KMS-11 (cell line): ENCODE measurements at regions not wholly inside any gene's neighbourhood (a gene's known extent, or its start where the extent isn't known, plus 50 kb on each side); places are given as distances from the start of the nearest gene placed in this dataset.

Experiments
- H2AFZ ChIP-seq: fragments of 200-600 bp; sonication (generic); 2 replicates; pipeline ENCODE4 v1.6.1; 2016; ENCODE audit warnings: antibody characterized with exemption, mixed run types, low read depth
- H3K27ac ChIP-seq: fragments of 200-600 bp; sonication (generic); 2 replicates; pipeline ENCODE4 v1.6.1; 2016; ENCODE audit warnings: mild to moderate bottlenecking, mixed run types
- H3K27me3 ChIP-seq: fragments of 200-600 bp; sonication (generic); 2 replicates; pipeline ENCODE4 v1.6.1; 2017; ENCODE audit warnings: mild to moderate bottlenecking, low read depth, mixed run types, moderate library complexity; ENCODE audit not compliant: insufficient read depth
- H3K36me3 ChIP-seq: fragments of 200-600 bp; sonication (generic); 2 replicates; pipeline ENCODE4 v1.6.1; 2017; ENCODE audit warnings: mild to moderate bottlenecking, mixed run types; ENCODE audit not compliant: insufficient read depth
- H3K4me1 ChIP-seq: fragments of 200-600 bp; sonication (generic); 2 replicates; pipeline ENCODE4 v1.6.1; 2016; ENCODE audit warnings: mild to moderate bottlenecking, low read depth, mixed run types; ENCODE audit not compliant: poor library complexity, severe bottlenecking
- H3K4me2 ChIP-seq: fragments of 200-600 bp; sonication (generic); 2 replicates; pipeline ENCODE4 v1.7.0; 2016; ENCODE audit warnings: mild to moderate bottlenecking, mixed run types
- H3K4me3 ChIP-seq: fragments of 200-600 bp; sonication (generic); IDR thresholded peaks from 2 replicates; pipeline ENCODE4 v1.6.1; 2017; ENCODE audit warnings: low read depth, low read length, mixed read lengths; ENCODE audit not compliant: insufficient read depth
- H3K79me2 ChIP-seq: fragments of 200-600 bp; sonication (generic); 2 replicates; pipeline ENCODE4 v1.6.1; 2016; ENCODE audit warnings: low read depth, mixed run types; ENCODE audit not compliant: insufficient read depth
- H3K9ac ChIP-seq: fragments of 200-600 bp; sonication (generic); 2 replicates; pipeline ENCODE4 v1.6.1; 2016; ENCODE audit warnings: mild to moderate bottlenecking, mixed run types
- H4K20me1 ChIP-seq: fragments of 200-600 bp; sonication (generic); 2 replicates; pipeline ENCODE4 v1.6.1; 2016; ENCODE audit warnings: mild to moderate bottlenecking, mixed run types; ENCODE audit not compliant: insufficient read depth
- TF ChIP-seq, protein P1 (sequence below): fragments of 200-600 bp; sonication (generic); conservative IDR thresholded peaks from 2 replicates; pipeline ENCODE4 v1.6.1; 2017; ENCODE audit warnings: low read depth, mild to moderate bottlenecking, antibody characterized with exemption, low read length, moderate library complexity, mixed read lengths

DNA sequence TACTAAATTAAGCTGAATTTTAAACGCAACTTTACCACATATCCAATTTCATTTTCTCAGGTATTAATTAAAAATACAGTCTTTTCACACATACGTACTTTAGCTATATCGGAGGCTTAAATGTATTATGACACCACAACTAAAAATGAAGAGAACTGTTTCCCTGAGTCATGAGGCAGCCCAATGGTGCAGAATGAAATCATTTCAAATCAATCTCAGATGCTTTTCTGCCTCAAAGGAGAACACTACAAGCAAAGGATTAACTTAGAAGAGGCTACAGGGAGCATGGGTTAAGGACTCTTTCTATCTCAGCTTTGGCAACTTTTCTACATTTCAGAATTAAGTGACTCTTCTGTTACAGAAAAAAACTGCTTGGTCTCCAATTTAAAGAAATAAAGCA is 516.3 kb upstream of the HTR2A start:
- Histone ChIP-seq H3K9ac (no peak overlapping the region), H3K27ac (no peak overlapping the region), H2AFZ (no peak overlapping the region), H3K36me3 (no peaks in the 10 kb centered on the region), H3K4me3 (no peak overlapping the region), H3K4me1 (no peaks in the 10 kb centered on the region), H4K20me1 (no peaks in the 10 kb centered on the region), H3K4me2 (no peak overlapping the region), H3K79me2 (no peaks in the 10 kb centered on the region), H3K27me3 (no peaks in the 10 kb centered on the region)
- TF ChIP-seq, protein P1, sequence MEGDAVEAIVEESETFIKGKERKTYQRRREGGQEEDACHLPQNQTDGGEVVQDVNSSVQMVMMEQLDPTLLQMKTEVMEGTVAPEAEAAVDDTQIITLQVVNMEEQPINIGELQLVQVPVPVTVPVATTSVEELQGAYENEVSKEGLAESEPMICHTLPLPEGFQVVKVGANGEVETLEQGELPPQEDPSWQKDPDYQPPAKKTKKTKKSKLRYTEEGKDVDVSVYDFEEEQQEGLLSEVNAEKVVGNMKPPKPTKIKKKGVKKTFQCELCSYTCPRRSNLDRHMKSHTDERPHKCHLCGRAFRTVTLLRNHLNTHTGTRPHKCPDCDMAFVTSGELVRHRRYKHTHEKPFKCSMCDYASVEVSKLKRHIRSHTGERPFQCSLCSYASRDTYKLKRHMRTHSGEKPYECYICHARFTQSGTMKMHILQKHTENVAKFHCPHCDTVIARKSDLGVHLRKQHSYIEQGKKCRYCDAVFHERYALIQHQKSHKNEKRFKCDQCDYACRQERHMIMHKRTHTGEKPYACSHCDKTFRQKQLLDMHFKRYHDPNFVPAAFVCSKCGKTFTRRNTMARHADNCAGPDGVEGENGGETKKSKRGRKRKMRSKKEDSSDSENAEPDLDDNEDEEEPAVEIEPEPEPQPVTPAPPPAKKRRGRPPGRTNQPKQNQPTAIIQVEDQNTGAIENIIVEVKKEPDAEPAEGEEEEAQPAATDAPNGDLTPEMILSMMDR, result no peak

DNA sequence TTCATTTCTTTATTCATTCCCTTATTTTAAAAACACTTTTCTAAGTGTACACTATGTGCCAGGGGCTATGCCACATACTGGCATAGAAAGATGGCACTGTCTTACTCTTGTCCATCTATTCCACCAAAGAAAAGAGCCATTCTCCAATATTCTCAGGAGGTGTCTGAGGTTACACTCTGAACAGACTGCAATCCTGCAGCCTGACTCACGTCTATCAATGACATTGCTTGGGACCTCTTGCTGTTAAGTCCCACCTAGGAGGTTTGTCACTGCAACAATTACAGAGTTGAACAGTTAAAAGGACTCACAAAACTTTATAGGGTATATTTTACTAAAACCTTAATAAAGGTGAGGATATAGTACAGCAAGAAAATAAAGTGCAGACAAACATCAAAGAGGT is 512.9 kb upstream of the HTR2A start:
- Histone ChIP-seq H3K36me3 (no peaks in the 10 kb centered on the region), H3K9ac (no peak overlapping the region), H3K4me1 (no peaks in the 10 kb centered on the region), H3K79me2 (no peaks in the 10 kb centered on the region), H3K4me3 (no peak overlapping the region), H3K27me3 (no peaks in the 10 kb centered on the region), H3K27ac (no peak overlapping the region), H3K4me2 (no peak overlapping the region), H4K20me1 (no peaks in the 10 kb centered on the region), H2AFZ (no peak overlapping the region)
- TF ChIP-seq, protein P1, result no peak

DNA sequence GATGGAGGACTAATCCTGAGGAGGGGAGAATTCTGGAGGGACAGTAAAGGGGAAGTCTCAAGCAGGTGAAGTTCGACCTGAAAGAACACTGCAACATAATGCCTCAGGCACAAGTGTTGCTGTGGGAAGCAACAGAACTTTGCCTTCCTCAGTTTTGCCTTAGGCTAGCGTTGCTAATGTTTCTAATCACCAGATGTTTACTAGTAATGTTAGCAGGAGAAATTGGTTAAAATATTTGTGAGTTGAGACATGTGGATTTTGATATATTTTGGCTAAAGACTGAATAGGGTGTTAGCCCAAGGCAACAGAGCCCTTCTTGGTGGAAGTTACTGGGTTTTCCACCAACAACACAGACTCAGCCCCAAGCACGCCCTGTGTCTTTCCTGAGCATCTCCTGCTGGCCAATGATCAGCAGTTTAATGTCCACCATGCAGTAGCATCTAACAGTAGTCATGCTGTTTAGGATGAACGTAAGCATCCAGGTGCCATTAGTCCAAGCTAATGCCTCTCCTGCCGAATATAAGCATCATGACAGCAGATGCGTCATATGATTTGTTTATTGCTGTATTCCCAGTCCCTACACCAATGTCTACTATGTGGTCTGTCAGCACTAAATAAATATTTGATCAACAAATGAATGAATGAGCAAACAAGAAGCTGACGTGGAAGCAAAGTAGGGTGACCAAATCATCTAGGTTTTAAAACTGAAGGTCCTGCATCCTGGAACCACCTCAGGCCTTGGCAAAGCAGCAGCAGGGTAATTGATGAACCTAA is 511.9 kb upstream of the HTR2A start:
- Histone ChIP-seq H3K27me3 (no peaks in the 10 kb centered on the region), H3K79me2 (no peaks in the 10 kb centered on the region), H4K20me1 (no peaks in the 10 kb centered on the region), H2AFZ (no peak overlapping the region), H3K4me2 (no peak overlapping the region), H3K9ac (no peak overlapping the region), H3K4me3 (no peak overlapping the region), H3K4me1 (no peaks in the 10 kb centered on the region), H3K27ac (no peak overlapping the region), H3K36me3 (no peaks in the 10 kb centered on the region)
- TF ChIP-seq, protein P1, result no peak

DNA sequence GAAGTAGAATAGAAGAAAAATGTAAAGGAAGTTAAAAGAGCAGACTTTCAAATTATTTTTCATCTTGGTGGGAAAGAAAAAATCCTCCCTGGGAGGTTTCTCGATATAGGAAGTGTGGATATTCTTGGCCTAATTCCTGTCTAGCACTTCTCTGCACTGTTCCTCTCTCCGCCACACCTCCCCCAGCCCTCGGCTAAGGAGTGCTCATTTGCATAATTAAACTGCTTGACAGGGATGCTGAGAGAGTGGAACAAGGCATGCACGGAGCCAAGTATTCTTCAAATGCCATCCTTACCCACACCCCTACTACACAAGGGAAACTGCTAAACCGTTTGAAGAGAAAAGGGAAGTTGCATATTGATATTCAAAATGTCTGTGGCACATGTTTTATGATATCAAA is 511.0 kb upstream of the HTR2A start:
- TF ChIP-seq, protein P1, result no peak
- Histone ChIP-seq H3K4me3 (no peak overlapping the region), H3K79me2 (no peaks in the 10 kb centered on the region), H2AFZ (no peak overlapping the region), H3K4me1 (no peaks in the 10 kb centered on the region), H3K27me3 (no peaks in the 10 kb centered on the region), H3K36me3 (no peaks in the 10 kb centered on the region), H3K4me2 (no peak overlapping the region), H3K9ac (no peak overlapping the region), H4K20me1 (no peaks in the 10 kb centered on the region), H3K27ac (no peak overlapping the region)
